HG03280 (cell line): ENCODE measurements at regions not wholly inside any gene's neighbourhood (a gene's known extent, or its start where the extent isn't known, plus 50 kb on each side); places are given as distances from the start of the nearest gene placed in this dataset.

Experiments used
- ATAC-seq: cut with Tn5 transposase; IDR thresholded peaks from one replicate; pipeline ENCODE4 v1.9.1; 2021; ENCODE audit warnings: mild to moderate bottlenecking, moderate library complexity; ENCODE audit not compliant: unreplicated experiment

DNA sequence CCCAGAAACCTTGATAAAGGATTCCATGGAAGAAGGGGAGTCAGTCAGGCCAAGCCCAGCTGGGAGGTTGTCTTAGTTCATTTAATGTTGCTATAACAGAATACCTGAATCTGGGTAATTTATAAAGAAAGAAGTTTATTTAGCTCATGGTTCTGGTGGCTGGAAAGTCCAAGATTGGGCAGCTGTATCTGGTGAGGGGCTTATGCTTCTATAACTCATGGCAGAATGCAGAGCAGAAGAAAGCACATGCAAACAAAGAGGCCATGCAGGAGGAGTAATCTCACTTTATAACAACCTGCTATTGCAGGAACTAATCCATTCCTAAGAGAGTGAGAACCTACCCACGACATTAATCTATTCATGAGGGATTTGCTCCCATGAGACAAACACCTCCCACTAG lies 54.2 kb upstream of the ANKRD1 start:
- ATAC-seq: no peak

DNA sequence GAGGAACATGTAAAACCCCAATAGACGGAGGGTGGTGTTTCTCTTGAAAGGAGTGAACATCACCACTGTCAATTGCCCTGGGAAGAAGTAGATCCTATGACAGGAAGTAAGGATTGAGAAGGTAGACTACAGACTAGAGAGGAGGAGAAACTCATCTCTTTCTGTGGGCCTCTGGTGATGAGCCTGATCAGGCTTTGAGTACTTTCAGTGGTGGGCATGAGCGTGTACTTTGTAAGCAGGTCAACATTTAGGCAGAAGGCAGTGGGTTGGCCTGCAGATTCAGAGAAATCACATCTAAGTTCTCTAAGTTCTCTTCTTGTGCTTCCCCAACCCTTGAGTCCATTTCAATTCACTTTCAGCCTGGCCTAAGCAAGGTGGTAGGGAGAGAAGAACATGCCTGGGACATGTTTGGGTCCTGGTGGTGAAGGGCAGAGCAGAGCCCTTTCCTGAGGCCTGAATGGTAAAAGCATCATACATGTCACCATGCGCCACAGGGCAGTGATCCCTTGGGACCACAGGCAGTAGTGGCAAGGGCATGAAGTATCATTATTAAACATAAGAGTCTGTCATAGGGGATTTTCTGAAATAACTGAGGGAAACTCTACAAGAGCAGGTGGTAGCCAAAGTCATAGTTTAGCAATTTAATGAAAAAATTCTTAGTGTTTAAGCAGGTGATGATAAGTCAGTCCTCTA lies 56.4 kb upstream of the ANKRD1 start:
- no peak for ATAC-seq

DNA sequence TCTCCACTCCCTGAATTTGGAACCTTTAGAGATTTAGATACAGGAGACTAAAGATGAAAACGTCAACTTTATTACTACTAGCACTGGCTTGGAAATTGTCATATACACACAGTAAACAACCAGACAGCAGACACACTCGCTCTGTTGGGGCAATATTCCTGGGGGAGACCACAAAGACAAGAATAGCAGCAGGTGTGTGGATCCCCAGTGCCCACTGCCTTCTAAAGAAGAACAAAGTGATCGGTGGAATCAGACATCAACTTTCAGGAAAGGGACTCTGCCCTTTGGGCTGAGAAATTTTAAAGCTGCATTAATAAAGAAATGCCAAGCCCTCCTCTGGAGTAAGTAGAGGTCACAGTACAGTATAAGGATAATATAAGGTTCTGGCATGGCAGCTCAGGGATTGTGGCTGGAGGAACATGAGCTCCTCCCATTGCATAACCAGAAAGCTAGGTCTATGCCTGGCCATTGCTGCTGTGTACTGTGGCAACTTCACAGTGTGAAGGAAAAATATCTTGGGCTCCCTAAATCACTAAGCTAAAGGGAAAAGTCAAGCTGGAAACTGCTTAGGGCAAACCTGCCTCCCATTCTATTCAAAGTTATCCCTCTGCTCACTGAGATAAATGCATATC lies 57.1 kb upstream of the ANKRD1 start:
- ATAC-seq: no peak

DNA sequence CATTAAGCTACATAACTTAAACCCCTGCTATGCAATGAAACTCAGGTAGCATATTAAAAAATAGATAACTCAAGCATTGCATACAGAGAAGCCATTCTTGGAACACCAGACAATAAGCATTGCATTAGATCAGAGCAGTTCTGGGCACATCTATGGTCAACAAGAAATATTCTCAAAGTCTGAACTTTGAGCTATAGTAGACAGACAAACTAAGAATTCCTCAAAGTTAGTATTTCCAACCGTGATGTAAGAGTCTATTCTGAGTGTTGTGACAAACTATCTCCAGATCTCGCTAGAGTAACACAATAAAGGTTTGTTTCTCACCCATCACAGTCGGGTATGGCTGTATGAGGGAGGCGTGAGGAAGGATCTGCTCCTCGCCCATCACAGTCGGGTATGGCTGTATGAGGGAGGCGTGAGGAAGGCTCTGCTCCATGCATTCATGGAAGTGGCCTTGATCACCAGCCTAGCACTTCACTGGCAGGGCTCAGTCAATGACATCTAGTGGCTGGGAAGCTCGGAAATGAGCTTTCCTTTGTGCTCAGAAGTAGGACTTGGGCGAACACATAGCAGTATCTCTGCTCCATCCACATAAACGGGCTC lies 61.6 kb upstream of the ANKRD1 start:
- ATAC-seq: no peak

DNA sequence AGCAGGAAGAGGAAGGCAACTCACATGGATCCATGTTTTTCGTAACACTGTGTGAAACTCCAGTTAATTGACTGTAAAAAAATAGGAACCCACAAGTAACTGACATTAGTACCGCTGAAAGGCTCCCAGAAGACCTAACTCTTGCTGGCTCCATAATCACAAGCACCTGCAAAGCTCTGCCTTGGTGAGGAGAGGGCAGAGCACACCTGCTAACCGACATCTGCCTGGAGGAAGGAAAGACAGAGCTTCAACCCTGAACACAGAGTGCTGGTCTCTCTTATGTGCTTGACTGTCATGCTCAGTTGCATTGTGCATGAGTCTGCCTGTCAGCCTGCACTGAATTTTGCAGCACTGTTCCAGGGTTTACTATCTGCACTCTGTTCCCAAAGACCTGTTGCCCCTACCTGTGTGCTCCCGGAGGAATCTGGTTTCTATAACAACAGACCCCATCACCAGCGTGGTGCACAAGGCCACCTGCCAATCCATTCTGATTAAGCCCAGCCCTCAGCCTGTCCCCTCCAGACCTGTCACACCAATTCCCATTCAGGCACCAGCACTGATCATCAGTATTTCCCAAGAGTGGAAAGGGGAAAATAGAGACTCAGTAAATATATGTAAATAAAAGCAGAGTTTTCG lies 63.1 kb upstream of the ANKRD1 start:
- no peak for ATAC-seq

DNA sequence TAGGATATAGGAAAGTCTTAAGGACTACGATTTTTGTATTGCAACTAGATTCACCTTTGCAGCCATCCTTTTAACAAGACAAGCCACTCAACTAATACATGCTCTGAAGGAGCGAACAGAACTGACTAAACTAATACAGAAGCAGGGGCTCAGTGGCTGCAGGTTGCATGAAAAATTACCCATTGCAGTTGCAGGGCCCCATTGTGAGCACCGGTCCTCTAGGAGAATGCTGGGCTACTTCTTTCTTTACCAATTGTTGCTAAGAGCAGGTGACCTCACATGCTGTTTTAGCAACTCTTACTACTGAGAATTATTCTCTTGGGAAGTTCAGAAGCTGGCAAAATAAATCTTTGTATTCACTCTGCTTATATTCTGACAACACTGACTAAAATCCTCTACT lies 64.0 kb upstream of the ANKRD1 start:
- no peak for ATAC-seq

DNA sequence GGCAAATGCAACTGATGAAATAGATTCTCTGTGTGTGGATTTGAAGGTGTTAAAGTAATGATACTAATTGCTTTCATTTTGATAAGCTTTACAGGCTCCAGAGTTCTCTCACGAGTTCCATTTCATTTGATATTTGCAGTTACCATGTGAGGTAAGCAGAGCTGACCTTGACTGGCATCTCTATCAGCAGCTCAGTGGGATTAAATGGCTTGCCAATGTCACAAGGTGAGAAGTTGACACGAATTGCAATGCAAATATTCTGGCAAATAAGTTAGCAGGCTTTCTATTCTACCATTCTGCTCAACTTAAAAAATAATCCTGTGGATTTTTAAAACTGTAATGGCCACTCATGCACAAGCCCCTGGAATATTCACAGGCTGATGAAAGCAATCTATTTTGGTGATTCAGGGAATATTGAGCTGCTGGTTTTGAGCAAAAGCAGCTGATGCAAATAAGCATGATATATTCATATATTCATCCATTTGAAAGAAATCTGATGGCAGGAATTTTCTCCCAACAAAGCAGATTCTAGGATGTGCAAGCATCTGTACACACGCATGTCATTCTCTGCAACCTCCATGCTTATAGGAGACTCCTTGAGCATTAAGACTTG lies 64.5 kb upstream of the ANKRD1 start:
- ATAC-seq: no peak

DNA sequence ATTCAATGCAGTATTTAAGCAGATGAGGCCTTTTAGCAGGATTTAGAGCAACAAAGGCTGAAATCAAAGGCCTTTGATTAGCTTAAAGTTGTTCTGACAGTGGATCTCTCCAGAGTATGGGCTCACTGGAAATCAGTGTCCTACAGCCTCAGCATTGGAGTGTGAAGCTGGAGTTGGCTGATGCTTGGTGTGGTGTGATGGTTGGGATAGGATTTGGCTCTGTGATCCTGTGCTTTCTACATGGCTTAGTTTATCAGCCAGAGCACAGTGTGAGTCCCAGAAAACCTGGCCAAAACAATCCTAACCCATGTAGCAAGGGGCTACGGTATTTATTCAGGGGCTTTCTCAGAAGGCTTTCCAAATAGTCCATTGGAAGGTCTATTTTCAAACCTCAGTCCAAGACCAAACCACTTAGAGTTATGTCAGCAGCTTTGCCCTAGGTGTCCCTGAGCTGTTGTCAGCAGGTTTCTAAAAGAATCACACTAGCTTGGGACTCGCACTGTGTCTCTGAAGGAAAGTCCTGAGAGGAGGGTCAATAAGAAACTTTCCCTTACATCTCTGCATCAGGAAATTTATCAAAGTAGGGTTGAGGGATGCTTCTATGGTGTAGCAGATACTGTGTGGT lies 65.4 kb upstream of the ANKRD1 start:
- ATAC-seq: no peak

DNA sequence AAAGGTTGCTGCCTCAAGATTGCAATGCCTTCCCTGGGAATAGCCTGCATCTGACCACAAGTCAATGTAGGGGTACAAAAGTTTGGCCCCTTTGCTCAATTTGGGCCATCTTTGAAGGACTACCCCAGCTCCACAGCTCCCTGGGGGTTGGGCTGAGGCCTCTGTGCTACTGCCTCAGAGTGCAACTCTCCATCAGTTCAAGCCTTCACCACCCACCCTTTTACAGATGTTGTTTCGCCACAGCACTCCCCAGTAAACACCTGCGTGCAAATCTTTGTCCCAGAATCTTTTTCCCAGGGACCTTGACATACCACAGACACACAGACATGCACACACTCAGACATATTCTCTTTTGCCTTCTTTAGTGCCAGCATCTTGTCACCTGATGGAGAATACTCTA lies 66.0 kb upstream of the ANKRD1 start:
- no peak for ATAC-seq

DNA sequence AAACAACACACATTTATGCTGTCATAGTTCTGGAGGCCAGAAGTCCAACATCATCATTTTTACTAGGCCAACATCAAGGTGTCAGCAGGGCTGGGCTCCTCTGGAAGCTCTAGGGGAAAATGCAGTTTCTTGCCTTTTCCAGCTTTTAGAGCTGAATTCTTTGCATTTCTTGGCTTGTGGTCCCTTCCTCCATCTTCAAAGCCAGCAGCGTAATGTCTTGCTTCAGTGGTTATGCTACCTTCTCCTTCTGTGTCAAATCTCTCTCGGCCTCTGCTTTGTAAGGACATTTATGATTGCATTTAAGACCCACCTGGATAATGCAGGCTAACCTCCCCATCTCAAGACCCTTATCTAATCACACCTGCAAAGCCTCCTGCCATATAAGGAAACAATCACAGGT lies 66.5 kb upstream of the ANKRD1 start:
- ATAC-seq: no peak

DNA sequence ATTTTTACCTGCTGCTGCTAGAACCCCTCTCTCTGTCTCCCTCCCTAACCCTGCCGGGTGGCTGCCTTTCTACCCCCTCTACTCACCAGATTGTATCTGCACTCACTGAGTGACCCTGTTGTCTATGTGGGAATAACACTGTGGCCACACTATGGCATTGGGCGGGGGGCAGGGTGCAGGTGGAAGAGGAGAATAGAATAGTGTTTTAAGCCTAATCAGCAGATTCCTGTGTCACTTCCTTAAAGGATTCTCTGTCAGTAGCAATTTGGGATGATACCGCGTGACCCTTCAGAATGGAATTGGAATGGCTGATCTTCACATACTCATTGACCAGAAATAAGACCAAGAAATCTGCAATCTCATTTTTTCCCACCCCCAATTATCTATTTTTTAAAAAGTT lies 67.1 kb upstream of the ANKRD1 start:
- ATAC-seq: no peak

DNA sequence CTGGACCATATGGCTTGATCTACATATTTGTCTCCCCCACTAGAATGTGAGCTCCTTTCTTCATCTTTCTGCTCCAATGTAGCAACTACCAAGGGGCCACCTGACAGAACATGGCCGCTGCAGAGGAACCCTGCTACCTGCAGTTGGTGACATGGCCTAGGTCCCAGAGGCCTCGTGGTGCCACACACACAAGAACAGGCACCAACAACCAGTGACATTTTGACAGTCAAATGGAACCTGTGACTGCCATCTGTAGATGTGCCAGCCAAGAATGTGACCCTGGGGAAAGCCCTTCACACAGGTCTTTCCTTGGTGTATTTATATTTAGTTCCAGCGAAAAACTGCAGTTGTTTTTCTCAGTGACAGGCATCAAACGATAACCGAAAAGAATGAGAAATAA lies 67.9 kb upstream of the ANKRD1 start:
- ATAC-seq: no peak

DNA sequence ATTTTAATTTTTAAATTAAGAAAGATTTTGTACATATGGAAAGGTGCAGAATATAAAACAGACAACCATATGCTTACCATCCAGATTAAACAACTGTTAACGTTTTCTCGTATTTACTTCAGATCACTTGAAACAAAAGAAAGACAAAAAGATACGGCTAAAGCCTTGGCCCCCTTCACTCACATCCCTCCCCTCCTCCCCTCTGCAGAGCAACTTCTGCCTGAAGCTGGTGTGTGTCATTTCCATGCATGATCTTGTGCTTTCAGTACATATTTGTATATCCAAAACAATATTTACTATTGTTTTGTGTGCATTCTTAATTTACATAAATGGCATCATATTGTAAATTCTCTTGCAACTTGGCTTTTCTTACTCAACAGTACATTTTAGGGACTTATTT lies 68.5 kb upstream of the ANKRD1 start:
- ATAC-seq: no peak

DNA sequence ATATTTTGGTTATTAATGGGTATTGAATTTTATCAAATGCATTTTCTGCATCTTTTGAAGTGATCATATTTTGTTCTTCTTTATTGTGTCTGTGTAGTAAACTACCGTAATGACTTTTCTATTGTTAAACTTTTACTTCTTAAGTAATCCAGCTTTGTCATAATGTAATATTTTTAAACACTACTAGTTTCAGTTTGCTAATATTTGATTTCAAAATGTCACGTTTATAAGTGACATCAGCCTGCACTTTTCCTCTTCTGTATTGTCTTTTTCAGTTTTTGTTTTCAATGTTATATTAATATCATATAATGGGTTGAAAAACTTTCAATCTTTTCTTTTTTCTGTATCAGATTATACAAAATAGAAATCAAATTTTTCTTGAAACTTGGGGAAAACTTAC lies 71.6 kb upstream of the ANKRD1 start:
- ATAC-seq: no peak

DNA sequence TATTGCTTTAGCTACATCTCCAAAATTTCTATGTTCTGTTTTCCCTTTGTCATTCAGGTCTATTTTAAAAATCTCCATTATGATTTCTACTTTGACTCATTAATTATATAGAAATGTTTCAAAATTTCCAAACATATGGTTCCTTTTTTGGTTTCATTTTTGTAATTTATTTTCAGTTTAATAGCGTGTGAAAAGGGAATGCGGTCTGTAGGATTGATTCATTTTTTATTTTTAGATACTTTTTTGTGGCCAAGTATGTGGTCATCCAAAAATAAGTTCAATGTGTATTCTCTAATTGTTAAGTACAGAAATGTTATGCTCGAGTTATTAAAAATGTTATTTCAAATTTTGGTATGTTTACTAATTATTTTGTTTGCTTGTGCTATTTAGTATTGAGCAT lies 72.5 kb upstream of the ANKRD1 start:
- ATAC-seq: no peak

DNA sequence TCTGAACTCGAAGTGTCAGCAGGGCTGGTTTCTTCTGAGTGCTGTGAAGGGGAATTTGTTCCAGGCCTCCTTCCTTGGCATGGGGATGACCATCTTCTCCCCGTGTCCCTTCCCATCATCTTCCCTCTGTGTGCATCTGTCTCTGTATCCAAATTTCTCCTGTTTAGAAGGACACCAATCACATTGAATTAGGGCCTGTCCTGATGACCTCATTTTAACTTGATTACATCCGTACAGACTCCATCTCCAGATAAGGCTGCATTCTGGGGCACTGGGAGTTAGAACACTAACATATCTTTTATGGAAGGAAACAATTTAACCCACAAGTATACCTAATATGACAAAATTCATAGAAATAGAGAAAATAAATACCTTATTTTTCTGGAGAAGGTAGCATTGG lies 76.8 kb upstream of the ANKRD1 start:
- ATAC-seq: no peak

DNA sequence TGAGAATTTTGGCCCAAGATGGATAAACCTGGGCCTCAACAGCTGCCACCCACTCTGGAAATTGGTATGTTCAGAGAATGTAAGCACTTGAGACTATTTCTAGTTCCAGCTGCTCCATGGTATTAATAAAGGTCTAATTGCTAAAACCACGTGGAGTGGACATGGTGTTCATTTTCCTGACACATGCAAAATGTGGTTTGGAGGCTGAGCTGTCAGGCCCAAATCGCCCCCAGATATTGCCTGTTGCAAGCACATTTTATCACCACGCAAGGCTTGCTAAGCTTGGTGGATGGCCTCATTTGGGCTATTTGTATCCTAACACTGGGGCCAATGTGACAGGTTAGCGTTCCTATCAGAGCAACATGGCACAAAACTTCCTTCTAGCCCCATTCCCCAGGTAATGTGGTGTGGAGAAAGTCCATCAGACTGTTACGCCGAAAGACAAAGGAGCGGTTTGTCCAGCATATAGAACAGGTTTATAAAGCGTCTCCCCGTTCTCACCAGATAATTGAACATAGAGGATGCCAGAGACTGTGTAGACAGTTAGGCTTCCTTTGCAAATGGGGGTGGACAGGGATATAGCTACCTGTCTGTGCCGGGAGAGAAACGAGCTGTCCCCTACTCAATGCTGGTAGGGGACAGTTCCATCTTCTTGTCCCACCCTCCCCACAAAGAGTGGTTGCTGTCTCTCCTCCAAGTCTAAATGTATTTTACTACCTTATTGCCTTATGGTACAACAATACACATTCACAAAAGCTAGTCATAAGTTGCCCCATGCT lies 78.0 kb upstream of the ANKRD1 start:
- ATAC-seq: peak; percentile 22

DNA sequence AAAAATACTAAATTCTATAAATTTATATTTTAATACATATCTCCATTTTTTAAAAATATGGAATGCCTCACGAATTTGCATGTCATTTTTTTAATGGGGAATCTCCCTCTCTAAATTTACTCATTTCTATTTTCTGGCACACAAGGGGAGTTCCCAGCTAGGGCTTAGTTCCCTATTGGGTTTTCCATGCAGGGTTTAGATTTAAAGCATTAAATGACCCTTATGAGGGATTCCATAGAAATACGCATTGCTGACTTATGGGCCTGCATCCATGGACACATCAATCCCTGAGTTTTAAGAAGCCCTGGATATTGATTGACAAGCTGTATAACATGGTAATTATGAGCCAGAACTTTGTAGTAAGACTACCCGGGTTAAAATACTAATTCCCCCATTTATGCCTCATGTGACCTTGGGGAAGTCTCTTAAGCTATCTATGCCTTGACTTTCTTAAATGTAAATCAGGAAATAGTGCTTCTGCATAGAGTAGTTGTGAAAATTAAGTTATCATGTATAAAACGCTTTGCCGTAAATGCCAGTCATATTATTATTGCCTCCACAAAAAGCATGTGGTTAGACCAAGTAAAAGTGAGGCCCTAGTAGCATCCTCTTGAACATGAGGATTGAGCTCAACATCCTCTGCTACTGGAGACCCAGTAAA lies 78.8 kb upstream of the ANKRD1 start:
- ATAC-seq: peak; percentile 66

DNA sequence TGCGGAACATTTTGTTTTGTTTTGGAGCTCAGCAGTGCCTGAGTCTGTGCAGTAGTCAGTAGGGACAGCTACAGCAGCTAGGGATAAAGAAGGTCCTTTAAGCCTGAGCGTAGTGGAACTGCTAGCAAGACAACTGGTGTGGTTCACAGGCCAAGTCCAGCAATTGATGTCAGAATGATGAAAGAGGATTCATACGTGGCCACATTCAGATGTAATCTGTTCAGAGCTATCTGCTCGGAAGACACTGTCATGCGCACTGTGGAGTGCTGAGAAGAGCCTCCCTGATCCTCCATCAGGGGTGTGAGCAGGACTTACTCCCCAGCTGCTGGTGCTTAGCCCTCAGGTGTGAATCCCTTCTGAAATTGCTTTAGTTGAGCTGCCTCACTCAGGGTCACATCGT lies 79.6 kb upstream of the ANKRD1 start:
- ATAC-seq: no peak

DNA sequence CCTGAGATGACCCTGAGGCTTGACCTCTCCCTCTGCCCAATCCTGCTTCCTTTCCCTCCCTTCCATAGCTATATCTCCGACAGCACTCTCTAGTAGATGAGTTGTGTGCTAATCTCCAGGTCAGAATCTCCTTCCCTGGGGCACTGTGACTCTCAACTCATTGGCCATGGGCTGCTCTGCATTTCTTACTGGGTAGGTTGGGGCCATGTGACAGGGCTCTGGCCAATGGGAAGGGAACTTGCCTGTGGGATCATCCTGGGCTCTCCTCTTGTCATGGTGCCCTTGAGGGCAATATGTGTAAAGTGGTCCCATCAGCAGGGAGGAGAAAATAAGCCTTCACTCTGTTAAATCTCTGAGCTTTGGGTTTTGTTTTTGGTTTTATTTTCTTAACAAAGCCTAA lies 80.1 kb upstream of the ANKRD1 start:
- no peak for ATAC-seq
